Natural killer cell (primary cell): ENCODE measurements at regions not wholly inside any gene's neighbourhood (a gene's known extent, or its start where the extent isn't known, plus 50 kb on each side); places are given as distances from the start of the nearest gene placed in this dataset.

Experiments
- ATAC-seq, 3 donors: fragments of 150-1000 bp in 2 of 3; fragments of 200-7000 bp in 1 of 3; cut with Tn5 transposase; 1 replicate in 1 of 3; 2 replicates in 2 of 3; pipeline ENCODE4 v1.10.0; 2021; ENCODE audit warnings: mild to moderate bottlenecking in 2 of 3, moderate library complexity in 2 of 3
- DNase-seq, 2 donors: peaks; one replicate each; pipeline versions ENCODE4 v3.0.0 to v3.0.0-alpha.2; 2013 to 2021; ENCODE audit warnings: mixed read lengths in 1 of 2
- H3K27ac ChIP-seq: one replicate; pipeline ENCODE4 v1.5.1; 2013; ENCODE audit warnings: mild to moderate bottlenecking, low read length
- H3K27me3 ChIP-seq: one replicate; pipeline ENCODE4 v1.6.1; 2013; ENCODE audit warnings: low read length; ENCODE audit not compliant: control insufficient read depth, insufficient read depth
- H3K36me3 ChIP-seq: one replicate; pipeline ENCODE4 v1.6.1; 2013; ENCODE audit warnings: low read length; ENCODE audit not compliant: control insufficient read depth, insufficient read depth
- H3K4me1 ChIP-seq: one replicate; pipeline ENCODE4 v1.6.1; 2013; ENCODE audit warnings: low read length; ENCODE audit not compliant: control insufficient read depth, insufficient read depth
- H3K4me3 ChIP-seq: one replicate; pipeline ENCODE4 v1.5.1; 2013; ENCODE audit warnings: low read length
- H3K9me3 ChIP-seq: one replicate; pipeline ENCODE4 v1.6.1; 2013; ENCODE audit warnings: low read length; ENCODE audit not compliant: control insufficient read depth, insufficient read depth
- H3K27ac Mint-ChIP-seq, 2 donors: one replicate each; pipeline ENCODE4 v1.8.0; 2022; ENCODE audit warnings: mild to moderate bottlenecking in 2 of 2, mixed read lengths in 2 of 2, moderate library complexity in 1 of 2
- H3K27me3 Mint-ChIP-seq, 2 donors: one replicate each; pipeline ENCODE4 v1.8.0; 2022; ENCODE audit warnings: low read depth in 2 of 2, mixed read lengths in 2 of 2
- H3K36me3 Mint-ChIP-seq: one replicate; pipeline ENCODE4 v1.8.0; 2022; ENCODE audit warnings: mixed read lengths
- H3K4me1 Mint-ChIP-seq, 2 donors: one replicate each; pipeline ENCODE4 v1.8.0; 2022; ENCODE audit warnings: mixed read lengths in 2 of 2
- H3K4me3 Mint-ChIP-seq: one replicate; pipeline ENCODE4 v1.8.0; 2022; ENCODE audit warnings: mild to moderate bottlenecking, moderate library complexity, mixed read lengths
- H3K9me3 Mint-ChIP-seq, 2 donors: one replicate each; pipeline ENCODE4 v1.8.0; 2022; ENCODE audit warnings: mixed read lengths in 2 of 2
- WGBS: methylation state at CpG from one replicate; pipeline ENCODE4 v1.1.7; 2013; ENCODE audit warnings: missing lambda C conversion rate; ENCODE audit not compliant: insufficient coverage; 5-methylcytosine and 5-hydroxymethylcytosine counted together
- intact Hi-C: fragments of 100-400 bp; cut with micrococcal nuclease; formaldehyde crosslinking; loops from one replicate; pipeline ENCODE4 v1.14.2; 2022
- TF ChIP-seq, protein P1 (sequence below): fragments of 200-600 bp; IDR thresholded peaks from one replicate; pipeline ENCODE4 v1.8.0; 2022; ENCODE audit warnings: antibody characterized with exemption

DNA sequence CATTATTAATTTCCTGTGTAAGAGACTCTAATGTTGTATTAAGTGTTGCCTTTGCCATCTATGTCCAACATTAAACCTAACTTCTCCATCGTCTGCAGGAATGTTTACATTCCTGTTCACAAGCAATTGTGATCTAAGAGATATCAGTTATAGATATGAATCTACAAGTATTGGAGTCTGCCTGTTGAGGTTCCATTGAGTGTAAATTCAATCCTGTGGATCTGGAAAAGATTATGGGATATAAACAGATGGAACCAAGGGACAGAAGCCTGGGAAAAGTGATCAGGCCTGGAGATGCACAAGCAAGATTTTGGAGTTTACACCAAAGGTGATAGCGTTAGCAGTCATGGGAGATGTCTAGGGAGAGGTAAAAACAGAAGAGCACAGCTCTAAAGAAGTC, 135.5 kb downstream of the LSMEM1 start:
- Mint-ChIP-seq H3K27me3 (peaks cover 0 to 8% of the 10 kb centered on the region in 2 donors), H3K9me3 (peaks cover 5% of the 10 kb centered on the region in 2 donors), H3K27ac (no peak overlapping the region), H3K4me3 (no peak overlapping the region), H3K36me3 (no peaks in the 10 kb centered on the region), H3K4me1 (peaks cover 0 to 5% of the 10 kb centered on the region in 2 donors)
- Histone ChIP-seq H3K27ac (no peak overlapping the region), H3K36me3 (no peaks in the 10 kb centered on the region), H3K27me3 (no peaks in the 10 kb centered on the region), H3K4me3 (no peak overlapping the region), H3K4me1 (no peaks in the 10 kb centered on the region), H3K9me3 (no peaks in the 10 kb centered on the region)
- intact Hi-C loops: no loop called here
- TF ChIP-seq, protein P1, sequence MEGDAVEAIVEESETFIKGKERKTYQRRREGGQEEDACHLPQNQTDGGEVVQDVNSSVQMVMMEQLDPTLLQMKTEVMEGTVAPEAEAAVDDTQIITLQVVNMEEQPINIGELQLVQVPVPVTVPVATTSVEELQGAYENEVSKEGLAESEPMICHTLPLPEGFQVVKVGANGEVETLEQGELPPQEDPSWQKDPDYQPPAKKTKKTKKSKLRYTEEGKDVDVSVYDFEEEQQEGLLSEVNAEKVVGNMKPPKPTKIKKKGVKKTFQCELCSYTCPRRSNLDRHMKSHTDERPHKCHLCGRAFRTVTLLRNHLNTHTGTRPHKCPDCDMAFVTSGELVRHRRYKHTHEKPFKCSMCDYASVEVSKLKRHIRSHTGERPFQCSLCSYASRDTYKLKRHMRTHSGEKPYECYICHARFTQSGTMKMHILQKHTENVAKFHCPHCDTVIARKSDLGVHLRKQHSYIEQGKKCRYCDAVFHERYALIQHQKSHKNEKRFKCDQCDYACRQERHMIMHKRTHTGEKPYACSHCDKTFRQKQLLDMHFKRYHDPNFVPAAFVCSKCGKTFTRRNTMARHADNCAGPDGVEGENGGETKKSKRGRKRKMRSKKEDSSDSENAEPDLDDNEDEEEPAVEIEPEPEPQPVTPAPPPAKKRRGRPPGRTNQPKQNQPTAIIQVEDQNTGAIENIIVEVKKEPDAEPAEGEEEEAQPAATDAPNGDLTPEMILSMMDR: no peak
- WGBS: 91% methylated on average over 1 of the region's 2 CpGs
- no peak for ATAC-seq
- no peak for DNase-seq

DNA sequence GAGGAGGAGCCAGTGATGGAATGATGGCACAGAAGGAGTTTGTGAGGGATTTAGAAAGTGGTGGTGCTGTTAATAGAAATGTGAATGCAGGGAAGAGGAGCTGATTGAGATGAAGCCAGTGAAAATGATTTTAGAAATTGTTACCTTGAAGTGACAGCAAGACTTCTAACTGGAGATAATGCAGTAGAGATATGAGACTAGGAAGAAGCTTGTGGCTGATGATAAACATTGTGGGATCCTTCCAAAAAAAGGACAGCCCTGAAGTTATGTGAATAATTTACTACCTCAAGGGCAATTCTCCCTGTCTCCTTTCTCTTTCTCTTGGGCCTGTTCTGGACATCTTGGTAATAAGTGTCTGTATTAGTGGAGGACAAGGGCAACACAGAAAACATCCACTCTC, 138.6 kb downstream of the LSMEM1 start:
- peaks cover 7 to 9% of the 10 kb centered on the region in 2 donors for H3K9me3 Mint-ChIP-seq
- Histone ChIP-seq H3K27ac (no peak overlapping the region), H3K4me1 (no peaks in the 10 kb centered on the region), H3K27me3 (no peaks in the 10 kb centered on the region), H3K4me3 (no peak overlapping the region), H3K9me3 (no peaks in the 10 kb centered on the region), H3K36me3 (no peaks in the 10 kb centered on the region)
- H3K4me1 Mint-ChIP-seq: peaks cover 0 to 5% of the 10 kb centered on the region in 2 donors
- H3K36me3 Mint-ChIP-seq: no peaks in the 10 kb centered on the region
- intact Hi-C loops: no loop called here
- TF ChIP-seq, protein P1: no peak
- DNase-seq (no peak), ATAC-seq (no peak)
- peaks cover 0 to 11% of the 10 kb centered on the region in 2 donors for H3K27me3 Mint-ChIP-seq
- H3K27ac Mint-ChIP-seq: no peak overlapping the region
- H3K4me3 Mint-ChIP-seq: no peak overlapping the region

DNA sequence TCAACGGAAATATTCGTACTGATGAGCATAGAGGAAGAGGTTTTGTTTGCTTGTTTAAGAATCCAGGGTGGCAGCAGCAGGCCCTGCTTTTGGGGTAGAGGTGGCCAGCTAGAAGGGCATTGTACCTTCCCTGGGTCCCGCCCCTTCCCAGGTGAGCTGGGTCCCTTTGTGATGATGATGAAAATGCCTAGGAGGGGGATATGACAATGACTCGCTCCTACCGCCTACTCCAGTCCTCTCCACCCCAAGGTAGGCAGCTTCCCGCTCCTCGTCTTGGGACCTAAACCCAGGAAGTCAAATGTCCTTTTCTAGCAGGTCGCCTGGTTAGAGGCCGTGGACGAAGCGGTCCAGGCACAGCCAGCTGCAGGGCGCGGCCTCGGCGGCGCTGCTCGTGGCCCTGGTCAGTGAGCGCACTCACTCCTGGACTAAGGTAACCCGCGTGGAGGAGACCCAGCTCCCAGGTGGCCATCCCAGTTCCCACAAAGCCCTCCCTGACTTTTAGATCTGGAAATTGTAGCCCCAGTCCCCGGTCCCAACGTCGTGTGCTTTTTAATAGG, 141.4 kb downstream of the LSMEM1 start:
- Histone ChIP-seq H3K9me3 (no peaks in the 10 kb centered on the region), H3K27me3 (no peaks in the 10 kb centered on the region), H3K27ac (no peak overlapping the region), H3K4me1 (no peaks in the 10 kb centered on the region), H3K36me3 (no peaks in the 10 kb centered on the region), H3K4me3 (no peak overlapping the region)
- ATAC-seq: no peak
- H3K27ac Mint-ChIP-seq: no peak overlapping the region
- no peaks in the 10 kb centered on the region for H3K36me3 Mint-ChIP-seq
- intact Hi-C loops: no loop called here
- peaks cover 0 to 5% of the 10 kb centered on the region in 2 donors for H3K27me3 Mint-ChIP-seq
- TF ChIP-seq, protein P1: no peak
- H3K4me1 Mint-ChIP-seq: no peaks in the 10 kb centered on the region
- H3K4me3 Mint-ChIP-seq: no peak overlapping the region
- DNase-seq: no peak
- 75% methylated on average over 22 of the region's 23 CpGs for WGBS
- peaks cover 3 to 7% of the 10 kb centered on the region in 2 donors for H3K9me3 Mint-ChIP-seq

DNA sequence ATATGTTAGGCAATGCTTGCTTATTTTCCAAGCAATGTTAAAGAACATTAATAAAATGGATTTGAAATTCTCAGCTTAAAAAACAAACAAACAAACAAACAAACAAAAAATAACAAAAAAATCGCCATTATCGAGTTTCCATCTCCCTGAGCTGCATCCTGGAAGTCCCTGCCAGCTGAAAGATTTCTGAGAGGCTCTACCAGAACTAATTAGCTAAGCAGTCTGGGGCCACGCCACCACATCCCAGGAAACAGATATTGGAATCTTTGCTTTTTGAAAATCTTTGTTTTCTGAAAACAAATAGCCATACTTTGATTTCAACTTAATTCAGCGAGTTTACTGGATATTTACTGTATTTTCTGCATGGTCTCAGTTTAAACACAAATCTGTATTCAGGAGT, 143.6 kb downstream of the LSMEM1 start:
- TF ChIP-seq, protein P1: no peak
- H3K9me3 ChIP-seq: no peaks in the 10 kb centered on the region
- H3K27me3 Mint-ChIP-seq: peaks cover 0 to 5% of the 10 kb centered on the region in 2 donors
- no peak overlapping the region for H3K27ac Mint-ChIP-seq
- H3K4me3 Mint-ChIP-seq: no peak overlapping the region
- DNase-seq (no peak), ATAC-seq (no peak)
- no peaks in the 10 kb centered on the region for H3K4me1 Mint-ChIP-seq
- no peaks in the 10 kb centered on the region for H3K4me1 ChIP-seq
- no peaks in the 10 kb centered on the region for H3K27me3 ChIP-seq
- intact Hi-C loops: no loop called here
- peaks cover 3 to 4% of the 10 kb centered on the region in 2 donors for H3K9me3 Mint-ChIP-seq
- H3K4me3 ChIP-seq: no peak overlapping the region
- no peaks in the 10 kb centered on the region for H3K36me3 Mint-ChIP-seq
- H3K27ac ChIP-seq: no peak overlapping the region
- H3K36me3 ChIP-seq: no peaks in the 10 kb centered on the region
- WGBS: 80% methylated on average over 4 of the region's 4 CpGs
